ENCODE measurements at regions not wholly inside any gene's neighbourhood (a gene's known extent, or its start where the extent isn't known, plus 50 kb on each side); places are given as distances from the start of the nearest gene placed in this dataset.
A peak's percentile ranks its signal among the peaks of the same experiment; 100 is the strongest.
"Not testable (repeated sequence)": the region's sequence is repeated elsewhere in the genome, so short reads cannot be mapped to it uniquely, and the experiment has no call there.

DNA sequence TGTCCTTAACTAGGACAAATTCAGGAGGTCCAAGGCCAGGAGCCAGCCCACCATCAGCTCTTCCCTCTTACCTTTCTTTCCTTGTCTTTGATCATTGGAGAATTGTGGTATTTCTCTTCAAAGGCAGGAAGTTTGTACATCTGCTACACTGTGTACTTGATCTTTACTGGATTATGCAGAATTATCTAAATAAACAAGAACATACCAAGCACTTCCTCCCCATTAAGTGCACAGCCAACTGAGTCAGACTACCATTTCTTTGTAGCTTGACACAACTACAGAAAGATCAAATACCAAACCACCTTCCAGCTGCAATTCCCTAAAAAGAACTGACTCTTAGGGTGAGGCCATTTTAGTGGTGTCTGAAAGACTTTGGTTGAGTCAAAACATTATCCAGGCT lies 195.1 kb downstream of the HDGFL1 start:
- Histone ChIP-seq H3K27ac (ENCODE audit: low read length) (no peak overlapping the region), H3K9me3 (ENCODE audit: control insufficient read depth, low read depth, low read length) (peaks cover 2% of the 10 kb centered on the region)

DNA sequence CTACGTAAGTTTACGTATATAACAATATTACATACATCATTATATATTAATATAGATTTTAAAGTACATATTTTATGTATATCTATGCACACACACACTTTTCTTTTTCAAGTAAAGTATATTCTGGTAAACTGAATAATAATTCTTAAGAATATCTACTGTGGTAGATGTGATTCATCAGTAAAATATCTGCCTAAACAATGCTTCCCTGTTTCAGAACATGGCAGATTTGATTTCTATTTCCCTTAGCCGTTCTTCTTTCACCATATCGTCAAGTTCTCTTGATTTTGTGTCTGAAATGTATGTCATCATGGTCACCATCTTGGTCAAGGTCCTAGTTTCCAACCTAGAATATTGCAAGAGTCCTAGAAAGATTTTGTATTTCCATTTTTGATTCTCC lies 195.6 kb downstream of the HDGFL1 start:
- Histone ChIP-seq H3K4me3 (ENCODE audit: low read length) (no peak overlapping the region), H3K27me3 (ENCODE audit: control insufficient read depth, insufficient read depth, low read length) (no peaks in the 10 kb centered on the region), H3K9me3 (ENCODE audit: control insufficient read depth, low read depth, low read length) (peaks cover 2% of the 10 kb centered on the region), H3K4me1 (ENCODE audit: control insufficient read depth, insufficient read depth, low read length) (no peaks in the 10 kb centered on the region), H3K36me3 (ENCODE audit: control insufficient read depth, insufficient read depth, low read length) (no peaks in the 10 kb centered on the region), H3K27ac (ENCODE audit: low read length) (no peak overlapping the region)
- DNase-seq: no peak
- WGBS (ENCODE audit: insufficient coverage, low lambda C conversion rate): 100% methylated on average over 3 of the region's 4 CpGs

More for the DNA sequence above, 195.1 kb downstream of the HDGFL1 start:
- Histone ChIP-seq H3K36me3 (ENCODE audit: control insufficient read depth, insufficient read depth, low read length) (no peaks in the 10 kb centered on the region), H3K27me3 (ENCODE audit: control insufficient read depth, insufficient read depth, low read length) (no peaks in the 10 kb centered on the region), H3K4me1 (ENCODE audit: control insufficient read depth, insufficient read depth, low read length) (no peaks in the 10 kb centered on the region), H3K4me3 (ENCODE audit: low read length) (no peak overlapping the region)
- no peak for DNase-seq

DNA sequence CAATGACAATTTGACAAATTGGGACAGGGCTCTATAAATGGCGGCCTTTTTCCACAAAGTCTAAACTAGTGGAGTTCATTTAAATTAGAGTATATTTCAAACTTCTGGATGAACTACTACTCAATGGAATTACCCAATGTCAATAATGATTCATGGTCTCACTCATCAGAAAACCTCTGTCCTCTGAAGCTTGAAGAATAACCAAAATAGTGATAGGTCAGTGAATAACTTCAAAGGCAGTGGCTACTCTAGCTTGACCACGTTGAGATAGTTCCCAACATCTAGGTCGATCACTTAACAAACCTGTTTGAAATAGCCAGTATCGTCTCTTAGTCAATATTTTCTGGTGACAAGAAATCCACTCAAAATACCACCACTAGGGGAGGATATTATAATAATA lies 197.6 kb downstream of the HDGFL1 start:
- no peaks in the 10 kb centered on the region for H3K27me3 ChIP-seq (ENCODE audit: control insufficient read depth, insufficient read depth, low read length)
- H3K36me3 ChIP-seq (ENCODE audit: control insufficient read depth, insufficient read depth, low read length): no peaks in the 10 kb centered on the region
- H3K27ac ChIP-seq (ENCODE audit: low read length): no peak overlapping the region
- WGBS (ENCODE audit: insufficient coverage, low lambda C conversion rate): no CpG with 5 or more reads among the region's 4 CpGs
- H3K9me3 ChIP-seq (ENCODE audit: control insufficient read depth, low read depth, low read length): no peaks in the 10 kb centered on the region
- H3K4me1 ChIP-seq (ENCODE audit: control insufficient read depth, insufficient read depth, low read length): no peaks in the 10 kb centered on the region
- no peak for DNase-seq
- no peak overlapping the region for H3K4me3 ChIP-seq (ENCODE audit: low read length)

DNA sequence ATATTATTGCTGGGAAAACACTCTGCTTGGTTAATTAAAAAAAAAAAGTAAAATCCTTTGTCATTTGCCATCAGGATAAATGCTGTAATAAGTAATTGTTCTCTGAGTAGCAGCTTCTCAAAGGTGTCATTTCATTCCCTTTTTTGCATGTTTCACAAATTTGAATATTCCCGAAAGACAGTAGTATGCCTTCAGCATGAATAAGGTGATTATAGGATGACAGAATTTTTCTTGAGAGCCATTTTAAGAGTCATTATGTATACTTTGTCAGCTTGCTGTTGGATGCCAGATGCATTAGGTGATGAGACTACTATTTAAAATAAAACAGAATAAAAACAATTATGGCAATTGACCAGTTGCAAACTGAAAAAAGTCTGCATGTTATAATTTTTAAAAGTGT lies 200.7 kb downstream of the HDGFL1 start:
- WGBS (ENCODE audit: insufficient coverage, low lambda C conversion rate): no CpG with 5 or more reads among the region's 1 CpG
- H3K4me3 ChIP-seq (ENCODE audit: low read length): no peak overlapping the region
- no peaks in the 10 kb centered on the region for H3K4me1 ChIP-seq (ENCODE audit: control insufficient read depth, insufficient read depth, low read length)
- no peak for DNase-seq
- no peaks in the 10 kb centered on the region for H3K27me3 ChIP-seq (ENCODE audit: control insufficient read depth, insufficient read depth, low read length)
- H3K36me3 ChIP-seq (ENCODE audit: control insufficient read depth, insufficient read depth, low read length): no peaks in the 10 kb centered on the region
- H3K27ac ChIP-seq (ENCODE audit: low read length): no peak overlapping the region
- no peaks in the 10 kb centered on the region for H3K9me3 ChIP-seq (ENCODE audit: control insufficient read depth, low read depth, low read length)

DNA sequence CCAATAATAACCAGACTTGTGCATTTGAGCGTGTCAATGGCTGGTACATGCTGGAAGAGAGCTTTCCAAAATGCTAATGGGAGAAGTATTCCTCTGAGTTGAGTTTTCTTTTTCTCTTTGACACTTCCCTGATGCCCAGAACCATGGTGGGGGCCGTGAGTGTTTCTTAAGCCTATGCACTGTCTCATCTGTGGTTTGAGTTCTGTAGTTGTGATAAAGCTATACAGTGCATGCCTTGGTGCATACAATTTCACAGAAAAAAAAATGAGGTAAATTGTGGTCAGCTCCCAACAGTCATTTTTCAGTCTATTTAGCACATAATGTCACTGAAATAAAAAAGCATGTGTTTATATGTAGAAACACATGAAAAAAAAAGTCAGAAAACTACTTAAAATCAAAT lies 204.8 kb downstream of the HDGFL1 start:
- H3K9me3 ChIP-seq (ENCODE audit: control insufficient read depth, low read depth, low read length): peaks cover 8% of the 10 kb centered on the region
- no peak overlapping the region for H3K27ac ChIP-seq (ENCODE audit: low read length)
- no peak for DNase-seq
- no peaks in the 10 kb centered on the region for H3K27me3 ChIP-seq (ENCODE audit: control insufficient read depth, insufficient read depth, low read length)
- WGBS (ENCODE audit: insufficient coverage, low lambda C conversion rate): no CpG with 5 or more reads among the region's 2 CpGs
- H3K4me3 ChIP-seq (ENCODE audit: low read length): no peak overlapping the region
- no peaks in the 10 kb centered on the region for H3K4me1 ChIP-seq (ENCODE audit: control insufficient read depth, insufficient read depth, low read length)
- no peaks in the 10 kb centered on the region for H3K36me3 ChIP-seq (ENCODE audit: control insufficient read depth, insufficient read depth, low read length)

DNA sequence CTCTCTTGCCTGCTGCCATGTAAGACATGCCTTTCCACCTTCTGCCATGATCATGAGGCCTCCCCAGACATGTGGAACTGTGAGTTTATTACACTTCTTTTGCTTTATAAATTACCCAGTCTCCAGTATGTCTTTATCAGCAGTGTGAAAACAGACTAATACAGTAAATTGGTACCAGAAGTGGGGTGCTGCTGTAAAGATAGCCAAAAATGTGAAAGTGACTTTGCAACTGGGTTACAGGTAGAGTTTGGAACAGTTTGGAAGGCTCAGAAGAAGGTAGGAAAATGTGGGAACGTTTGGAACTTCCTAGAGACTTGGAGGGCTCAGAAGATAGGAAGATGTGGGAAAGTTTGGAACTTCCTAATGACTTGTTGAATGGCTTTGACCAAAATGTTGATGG lies 209.1 kb downstream of the HDGFL1 start:
- H3K27ac ChIP-seq (ENCODE audit: low read length); H3K4me3 ChIP-seq (ENCODE audit: low read length); H3K27me3 ChIP-seq (ENCODE audit: control insufficient read depth, insufficient read depth, low read length); H3K4me1 ChIP-seq (ENCODE audit: control insufficient read depth, insufficient read depth, low read length); DNase-seq; H3K36me3 ChIP-seq (ENCODE audit: control insufficient read depth, insufficient read depth, low read length): not testable (repeated sequence)
- H3K9me3 ChIP-seq (ENCODE audit: control insufficient read depth, low read depth, low read length): peaks cover 13% of the 10 kb centered on the region
- WGBS (ENCODE audit: insufficient coverage, low lambda C conversion rate): no CpG with 5 or more reads among the region's 1 CpG

DNA sequence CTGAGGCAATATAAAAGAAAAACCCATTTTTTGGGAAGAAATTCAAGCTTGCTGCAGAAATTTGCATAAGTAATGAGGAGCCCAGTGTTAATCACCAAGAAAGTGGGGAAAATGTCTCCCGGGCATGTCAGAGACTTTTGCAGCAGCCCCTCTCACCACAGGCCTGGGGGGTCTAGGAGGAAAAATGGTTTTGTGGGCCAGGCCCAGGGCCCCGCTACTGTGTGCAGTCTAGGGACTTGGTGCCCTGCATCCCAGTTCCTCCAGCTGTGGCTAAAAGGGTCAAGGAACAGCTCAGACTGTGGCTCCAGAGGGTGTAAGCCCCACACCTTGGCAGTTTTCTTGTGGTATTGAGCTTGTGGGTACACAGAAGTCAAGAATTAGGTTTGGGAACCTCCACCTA lies 209.7 kb downstream of the HDGFL1 start:
- peaks cover 13% of the 10 kb centered on the region for H3K9me3 ChIP-seq (ENCODE audit: control insufficient read depth, low read depth, low read length)
- no peaks in the 10 kb centered on the region for H3K4me1 ChIP-seq (ENCODE audit: control insufficient read depth, insufficient read depth, low read length)
- WGBS (ENCODE audit: insufficient coverage, low lambda C conversion rate): no CpG with 5 or more reads among the region's 2 CpGs
- no peak overlapping the region for H3K4me3 ChIP-seq (ENCODE audit: low read length)
- H3K36me3 ChIP-seq (ENCODE audit: control insufficient read depth, insufficient read depth, low read length): no peaks in the 10 kb centered on the region
- H3K27ac ChIP-seq (ENCODE audit: low read length): no peak overlapping the region
- no peaks in the 10 kb centered on the region for H3K27me3 ChIP-seq (ENCODE audit: control insufficient read depth, insufficient read depth, low read length)
- no peak for DNase-seq

DNA sequence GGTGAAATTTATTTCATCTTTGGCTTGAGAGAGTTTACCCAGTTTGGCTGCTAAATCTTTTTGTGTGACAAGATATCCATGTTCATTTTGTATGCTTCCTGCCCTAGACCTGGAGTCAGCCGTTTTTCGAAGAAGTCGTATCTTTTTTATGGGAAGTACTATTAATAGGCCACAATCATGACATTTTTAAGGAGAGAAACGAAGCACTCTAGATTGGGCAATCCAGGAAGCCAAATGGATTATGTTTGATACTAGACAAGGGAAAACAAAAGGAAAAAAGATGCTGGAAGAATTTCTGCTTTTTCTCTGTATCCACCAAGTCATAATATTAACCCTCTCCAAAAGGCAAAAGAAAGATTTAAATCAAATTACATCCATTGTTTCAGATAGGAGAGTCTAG lies 214.6 kb downstream of the HDGFL1 start:
- no peak overlapping the region for H3K27ac ChIP-seq (ENCODE audit: low read length)
- no peak for DNase-seq
- H3K9me3 ChIP-seq (ENCODE audit: control insufficient read depth, low read depth, low read length): peaks cover 7% of the 10 kb centered on the region
- H3K36me3 ChIP-seq (ENCODE audit: control insufficient read depth, insufficient read depth, low read length): no peaks in the 10 kb centered on the region
- 92% methylated on average over 4 of the region's 4 CpGs for WGBS (ENCODE audit: insufficient coverage, low lambda C conversion rate)
- H3K4me3 ChIP-seq (ENCODE audit: low read length): no peak overlapping the region
- no peaks in the 10 kb centered on the region for H3K4me1 ChIP-seq (ENCODE audit: control insufficient read depth, insufficient read depth, low read length)
- no peaks in the 10 kb centered on the region for H3K27me3 ChIP-seq (ENCODE audit: control insufficient read depth, insufficient read depth, low read length)

DNA sequence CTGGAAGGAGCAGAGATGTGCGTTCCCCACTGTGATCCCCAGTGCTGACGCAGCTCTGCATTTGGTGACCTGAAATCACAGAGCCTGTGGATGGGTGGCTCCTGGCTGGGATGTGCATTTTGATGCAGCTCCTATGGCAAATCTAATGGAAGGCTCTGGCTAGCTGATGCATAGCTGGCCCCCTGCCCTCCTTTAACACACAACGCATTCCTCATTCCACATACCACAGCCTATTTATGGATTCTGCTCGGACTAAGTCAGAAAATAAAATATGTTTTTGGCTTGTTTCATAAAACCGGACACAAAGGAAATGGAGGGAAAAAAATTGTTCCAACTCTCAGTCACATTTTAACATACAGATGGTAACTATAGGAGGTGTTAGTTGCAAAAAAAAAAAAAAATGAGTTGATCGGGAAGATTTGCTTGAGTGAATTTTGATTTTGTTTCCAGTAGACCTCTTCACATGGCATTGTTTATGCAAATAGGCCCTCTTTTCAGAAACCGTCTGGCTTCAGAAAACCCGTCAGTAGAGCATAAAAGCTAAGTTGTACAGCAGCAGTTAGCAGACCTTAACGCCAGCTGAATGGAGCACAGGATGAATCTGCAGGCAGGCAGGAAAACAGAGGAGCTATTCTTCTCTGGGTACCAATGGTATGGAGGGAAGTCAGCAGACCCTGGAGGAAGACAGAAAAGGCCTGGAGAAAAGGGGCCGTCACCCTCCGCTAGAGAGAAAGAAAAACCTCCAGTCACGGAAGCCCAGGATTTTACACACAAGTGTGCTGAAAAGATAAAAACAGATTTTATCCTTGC lies 215.4 kb downstream of the HDGFL1 start:
- no peaks in the 10 kb centered on the region for H3K4me1 ChIP-seq (ENCODE audit: control insufficient read depth, insufficient read depth, low read length)
- no peak overlapping the region for H3K4me3 ChIP-seq (ENCODE audit: low read length)
- H3K27me3 ChIP-seq (ENCODE audit: control insufficient read depth, insufficient read depth, low read length): no peaks in the 10 kb centered on the region
- H3K36me3 ChIP-seq (ENCODE audit: control insufficient read depth, insufficient read depth, low read length): no peaks in the 10 kb centered on the region
- 66% methylated on average over 3 of the region's 12 CpGs for WGBS (ENCODE audit: insufficient coverage, low lambda C conversion rate)
- H3K27ac ChIP-seq (ENCODE audit: low read length): peak overlapping the region; percentile 24
- peaks cover 4% of the 10 kb centered on the region for H3K9me3 ChIP-seq (ENCODE audit: control insufficient read depth, low read depth, low read length)
- peak in 1 of 2 donors; percentile 4 for DNase-seq

DNA sequence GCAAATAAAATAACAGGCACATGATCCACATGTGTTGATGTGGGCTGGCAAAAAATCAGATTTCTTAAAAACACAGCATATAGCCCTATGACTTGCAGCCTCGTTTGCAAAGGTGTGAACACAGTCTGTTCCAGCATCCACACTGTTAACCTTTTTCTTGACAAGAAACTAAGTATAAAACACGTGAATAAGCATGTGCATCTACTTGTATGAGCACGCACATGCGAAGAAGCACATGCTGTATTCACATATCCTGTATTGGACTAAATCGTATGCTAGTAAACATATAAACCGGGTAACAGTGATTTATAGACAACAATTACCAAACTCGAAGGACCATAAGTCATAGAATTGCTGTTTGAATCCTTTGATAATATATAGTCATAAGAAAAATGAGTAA lies 218.7 kb downstream of the HDGFL1 start:
- H3K27me3 ChIP-seq (ENCODE audit: control insufficient read depth, insufficient read depth, low read length): no peaks in the 10 kb centered on the region
- H3K36me3 ChIP-seq (ENCODE audit: control insufficient read depth, insufficient read depth, low read length): no peaks in the 10 kb centered on the region
- 95% methylated on average over 3 of the region's 7 CpGs for WGBS (ENCODE audit: insufficient coverage, low lambda C conversion rate)
- no peak for DNase-seq
- no peak overlapping the region for H3K27ac ChIP-seq (ENCODE audit: low read length)
- no peaks in the 10 kb centered on the region for H3K9me3 ChIP-seq (ENCODE audit: control insufficient read depth, low read depth, low read length)
- no peaks in the 10 kb centered on the region for H3K4me1 ChIP-seq (ENCODE audit: control insufficient read depth, insufficient read depth, low read length)
- no peak overlapping the region for H3K4me3 ChIP-seq (ENCODE audit: low read length)

DNA sequence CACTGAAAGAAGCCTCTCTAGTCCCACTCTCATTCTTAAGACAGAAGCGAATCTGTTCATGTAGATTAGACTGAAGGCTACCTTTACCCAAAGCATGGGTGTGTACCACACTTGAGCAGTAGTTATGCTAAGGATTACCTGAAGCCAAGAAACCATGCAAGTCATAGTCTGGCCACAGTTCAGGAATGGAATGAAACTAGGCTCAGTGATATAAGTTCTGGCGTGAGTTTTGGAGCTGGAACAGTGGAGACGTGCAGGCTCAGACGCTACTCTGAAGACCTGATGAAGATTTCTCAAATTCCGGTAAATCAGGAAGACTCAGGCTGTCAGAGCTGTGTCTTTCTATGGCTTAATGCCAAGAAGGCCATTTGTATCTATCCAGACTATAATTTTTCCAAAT lies 219.9 kb downstream of the HDGFL1 start:
- Histone ChIP-seq H3K27ac (ENCODE audit: low read length) (no peak overlapping the region), H3K4me1 (ENCODE audit: control insufficient read depth, insufficient read depth, low read length) (no peaks in the 10 kb centered on the region), H3K4me3 (ENCODE audit: low read length) (no peak overlapping the region), H3K9me3 (ENCODE audit: control insufficient read depth, low read depth, low read length) (no peaks in the 10 kb centered on the region), H3K36me3 (ENCODE audit: control insufficient read depth, insufficient read depth, low read length) (no peaks in the 10 kb centered on the region), H3K27me3 (ENCODE audit: control insufficient read depth, insufficient read depth, low read length) (no peaks in the 10 kb centered on the region)
- no peak for DNase-seq
- WGBS (ENCODE audit: insufficient coverage, low lambda C conversion rate): no CpG with 5 or more reads among the region's 5 CpGs

Measured in large intestine (tissue), 3 donors.